ENCODE measurements at regions not wholly inside any gene's neighbourhood (a gene's known extent, or its start where the extent isn't known, plus 50 kb on each side); places are given as distances from the start of the nearest gene placed in this dataset.

GRCh38 chr18:67621049-67621713 lies 104.7 kb upstream of the DSEL start:
- no peak overlapping the region for H3K9ac ChIP-seq (ENCODE audit: low read length)
- H3K4me2 ChIP-seq (ENCODE audit: low read length): no peak overlapping the region
- H3K4me1 ChIP-seq (ENCODE audit: low read length): no peaks in the 10 kb centered on the region
- H3K9me3 ChIP-seq (ENCODE audit: insufficient read depth, low read length): no peaks in the 10 kb centered on the region
- no peaks in the 10 kb centered on the region for H3K27me3 ChIP-seq (ENCODE audit: low read depth, low read length)
- TF ChIP-seq CTCF (IDR thresholded peaks at IDR 0.05; ENCODE audit: low read depth, low read length) (no peak), EZH2phosphoT487 (IDR thresholded peaks at IDR 0.05; ENCODE audit: low read depth) (no peak)
- H3K36me3 ChIP-seq (replicated peaks; ENCODE audit: low read depth, low read length): no peaks in the 10 kb centered on the region
- H4K20me1 ChIP-seq (ENCODE audit: insufficient read depth, low read length): no peaks in the 10 kb centered on the region
- H3K4me3 ChIP-seq (ENCODE audit: low read length): no peak overlapping the region
- no peak overlapping the region for H2AFZ ChIP-seq (ENCODE audit: low read depth, low read length)
- H3K27ac ChIP-seq (ENCODE audit: low read length): no peak overlapping the region
- no peaks in the 10 kb centered on the region for H3K79me2 ChIP-seq (ENCODE audit: low read length)

- no peak overlapping the region for H3K4me2 ChIP-seq (ENCODE audit: low read length)
- H3K4me1 ChIP-seq (ENCODE audit: low read length): no peaks in the 10 kb centered on the region
- H3K27me3 ChIP-seq (ENCODE audit: low read depth, low read length): no peaks in the 10 kb centered on the region
- H3K4me3 ChIP-seq (ENCODE audit: low read length): no peak overlapping the region
- no peaks in the 10 kb centered on the region for H4K20me1 ChIP-seq (ENCODE audit: insufficient read depth, low read length)
- H3K79me2 ChIP-seq (ENCODE audit: low read length): no peaks in the 10 kb centered on the region
- no peaks in the 10 kb centered on the region for H3K36me3 ChIP-seq (replicated peaks; ENCODE audit: low read depth, low read length)
- H2AFZ ChIP-seq (ENCODE audit: low read depth, low read length): no peak overlapping the region
- H3K27ac ChIP-seq (ENCODE audit: low read length): no peak overlapping the region
- no peak overlapping the region for H3K9ac ChIP-seq (ENCODE audit: low read length)
- TF ChIP-seq EZH2phosphoT487 (IDR thresholded peaks at IDR 0.05; ENCODE audit: low read depth) (no peak), CTCF (IDR thresholded peaks at IDR 0.05; ENCODE audit: low read depth, low read length) (no peak)
- H3K9me3 ChIP-seq (ENCODE audit: insufficient read depth, low read length): no peaks in the 10 kb centered on the region
Measured at GRCh38 chr18:67618061-67618460, 101.5 kb upstream of the DSEL start.

GRCh38 chr18:67615876-67616275 lies 99.4 kb upstream of the DSEL start:
- H3K36me3 ChIP-seq (replicated peaks; ENCODE audit: low read depth, low read length): no peaks in the 10 kb centered on the region
- H3K4me1 ChIP-seq (ENCODE audit: low read length): no peaks in the 10 kb centered on the region
- H3K9me3 ChIP-seq (ENCODE audit: insufficient read depth, low read length): no peaks in the 10 kb centered on the region
- H3K27me3 ChIP-seq (ENCODE audit: low read depth, low read length): no peaks in the 10 kb centered on the region
- TF ChIP-seq EZH2phosphoT487 (IDR thresholded peaks at IDR 0.05; ENCODE audit: low read depth) (no peak), CTCF (IDR thresholded peaks at IDR 0.05; ENCODE audit: low read depth, low read length) (no peak)
- no peaks in the 10 kb centered on the region for H4K20me1 ChIP-seq (ENCODE audit: insufficient read depth, low read length)
- no peak overlapping the region for H2AFZ ChIP-seq (ENCODE audit: low read depth, low read length)
- H3K27ac ChIP-seq (ENCODE audit: low read length): no peak overlapping the region
- H3K4me3 ChIP-seq (ENCODE audit: low read length): no peak overlapping the region
- no peak overlapping the region for H3K9ac ChIP-seq (ENCODE audit: low read length)
- H3K79me2 ChIP-seq (ENCODE audit: low read length): no peaks in the 10 kb centered on the region
- H3K4me2 ChIP-seq (ENCODE audit: low read length): no peak overlapping the region

GRCh38 chr18:67613731-67614130 lies 97.2 kb upstream of the DSEL start:
- Histone ChIP-seq H3K27me3 (ENCODE audit: low read depth, low read length) (no peaks in the 10 kb centered on the region), H3K79me2 (ENCODE audit: low read length) (no peaks in the 10 kb centered on the region), H4K20me1 (ENCODE audit: insufficient read depth, low read length) (no peaks in the 10 kb centered on the region), H3K9ac (ENCODE audit: low read length) (no peak overlapping the region), H3K9me3 (ENCODE audit: insufficient read depth, low read length) (no peaks in the 10 kb centered on the region), H3K4me3 (ENCODE audit: low read length) (no peak overlapping the region), H3K36me3 (replicated peaks; ENCODE audit: low read depth, low read length) (no peaks in the 10 kb centered on the region), H3K27ac (ENCODE audit: low read length) (no peak overlapping the region), H3K4me2 (ENCODE audit: low read length) (no peak overlapping the region), H2AFZ (ENCODE audit: low read depth, low read length) (no peak overlapping the region), H3K4me1 (ENCODE audit: low read length) (no peaks in the 10 kb centered on the region)
- no peak for TF ChIP-seq EZH2phosphoT487 (IDR thresholded peaks at IDR 0.05; ENCODE audit: low read depth)
- TF ChIP-seq CTCF (IDR thresholded peaks at IDR 0.05; ENCODE audit: low read depth, low read length): no peak

All from OCI-LY3 (cell line).